ENCODE measurements at regions not wholly inside any gene's neighbourhood (a gene's known extent, or its start where the extent isn't known, plus 50 kb on each side); places are given as distances from the start of the nearest gene placed in this dataset.

GRCh38 chr1:221643404-221644144, 98.3 kb downstream of the DUSP10 start (continued):
- no peak for TF ChIP-seq SMC3 (IDR thresholded peaks at IDR 0.05; ENCODE audit: low read depth, low read length)
- no peak for TF ChIP-seq RFX5 (IDR thresholded peaks at IDR 0.05; ENCODE audit: low read length)
- no peak for TF ChIP-seq TAF1 (IDR thresholded peaks at IDR 0.05; ENCODE audit: borderline replicate concordance, low read depth, low read length)
- TF ChIP-seq YY1 (IDR thresholded peaks at IDR 0.05; ENCODE audit: low read depth), result no peak
- TF ChIP-seq CHD2 (IDR thresholded peaks at IDR 0.05; ENCODE audit: low read length, partially characterized antibody), result no peak

- H3K27ac ChIP-seq (ENCODE audit: low read depth in 2 of 2, low read length in 1 of 2), result no peak overlapping the region
- ChIA-PET POLR2A (no interaction called here), CTCF (no interaction called here)
- no peak for TF ChIP-seq RCOR1 (IDR thresholded peaks at IDR 0.05; ENCODE audit: low read length)
- TF ChIP-seq REST (IDR thresholded peaks at IDR 0.05; ENCODE audit: low read depth, low read length), result no peak
- TF ChIP-seq TEAD4 (IDR thresholded peaks at IDR 0.05; ENCODE audit: borderline replicate concordance, insufficient read depth), result no peak
- no peak for TF ChIP-seq CHD2 (IDR thresholded peaks at IDR 0.05; ENCODE audit: low read length, partially characterized antibody)
- TF ChIP-seq MEF2A (IDR thresholded peaks at IDR 0.05; ENCODE audit: borderline replicate concordance, low read depth), result no peak
- no peak for TF ChIP-seq TAF1 (IDR thresholded peaks at IDR 0.05; ENCODE audit: borderline replicate concordance, low read depth, low read length)
- TF ChIP-seq IRF3 (IDR thresholded peaks at IDR 0.05; ENCODE audit: low read depth, low read length), result no peak
- TF ChIP-seq USF1 (IDR thresholded peaks at IDR 0.05; ENCODE audit: borderline replicate concordance, low read depth), result no peak
- TF ChIP-seq GABPA (IDR thresholded peaks at IDR 0.05; ENCODE audit: low read depth), result no peak
- no peak for TF ChIP-seq TCF12 (IDR thresholded peaks at IDR 0.05)
- TF ChIP-seq YY1 (IDR thresholded peaks at IDR 0.05; ENCODE audit: low read depth), result no peak
- TF ChIP-seq MAX (IDR thresholded peaks at IDR 0.05; ENCODE audit: low read depth), result no peak
- no peak for TF ChIP-seq EZH2phosphoT487 (IDR thresholded peaks at IDR 0.05; ENCODE audit: borderline replicate concordance, low read depth)
- TF ChIP-seq SIN3A (IDR thresholded peaks at IDR 0.05; ENCODE audit: borderline replicate concordance, low read depth, low read length), result no peak
- WGBS (ENCODE audit: low lambda C conversion rate), result 75% methylated on average over 3 of the region's 3 CpGs
- H2AFZ ChIP-seq (ENCODE audit: low read depth), result no peak overlapping the region
- H3K4me2 ChIP-seq, result no peak overlapping the region
- H3K4me1 ChIP-seq (ENCODE audit: control insufficient read depth in 1 of 2, insufficient read depth in 2 of 2, low read depth in 1 of 2, low read length in 1 of 2), result peaks cover 0 to 14% of the 10 kb centered on the region in 2 experiments; a peak in 2 of 4 replicates
- H3F3A ChIP-seq (replicated peaks; ENCODE audit: insufficient read depth), result no peaks in the 10 kb centered on the region
- H3K79me2 ChIP-seq (ENCODE audit: insufficient read depth), result no peaks in the 10 kb centered on the region
- DNase-seq, result no peak
- no peaks in the 10 kb centered on the region for H3K36me3 ChIP-seq (replicated peaks in 1 of 2; ENCODE audit: control insufficient read depth in 1 of 2, insufficient read depth in 2 of 2, low read length in 1 of 2)
- H4K20me1 ChIP-seq (ENCODE audit: insufficient read depth), result no peaks in the 10 kb centered on the region
- H3K9me3 ChIP-seq, result no peaks in the 10 kb centered on the region
- H3K9me2 ChIP-seq, result no peaks in the 10 kb centered on the region
- no peak overlapping the region for H3K4me3 ChIP-seq (ENCODE audit: low read depth in 2 of 2, low read length in 1 of 2)
- no peak overlapping the region for H3K9ac ChIP-seq
- H3K27me3 ChIP-seq (ENCODE audit: insufficient read depth), result no peaks in the 10 kb centered on the region
Observed at GRCh38 chr1:221644145-221644448, 97.8 kb downstream of the DUSP10 start.
